ENCODE measurements at regions not wholly inside any gene's neighbourhood (a gene's known extent, or its start where the extent isn't known, plus 50 kb on each side); places are given as distances from the start of the nearest gene placed in this dataset.
A peak's percentile ranks its signal among the peaks of the same experiment; 100 is the strongest.

- no peaks in the 10 kb centered on the region for H3K9me3 Mint-ChIP-seq
- no peaks in the 10 kb centered on the region for H3K27me3 Mint-ChIP-seq
- no peak overlapping the region for H3K27ac Mint-ChIP-seq
- no peak overlapping the region for H3K4me3 Mint-ChIP-seq
- H3K4me1 Mint-ChIP-seq: peaks cover 10% of the 10 kb centered on the region
- H3K36me3 Mint-ChIP-seq: peaks cover 5% of the 10 kb centered on the region
Observed at GRCh38 chr2:64258566-64258965, 114.3 kb upstream of the PELI1 start.

GRCh38 chr2:64259312-64259711 lies 115.1 kb upstream of the PELI1 start:
- H3K9me3 Mint-ChIP-seq: no peaks in the 10 kb centered on the region

GRCh38 chr2:64260093-64260803 lies 116.0 kb upstream of the PELI1 start:
- Mint-ChIP-seq H3K4me1 (peaks cover 10% of the 10 kb centered on the region), H3K27me3 (no peaks in the 10 kb centered on the region), H3K4me3 (peak overlapping the region; percentile 86), H3K9me3 (no peaks in the 10 kb centered on the region), H3K27ac (peak overlapping the region; percentile 93), H3K36me3 (peaks cover 2% of the 10 kb centered on the region)

More at GRCh38 chr2:64259312-64259711, 115.1 kb upstream of the PELI1 start:
- no peak overlapping the region for H3K27ac Mint-ChIP-seq
- H3K36me3 Mint-ChIP-seq: peaks cover 4% of the 10 kb centered on the region
- no peaks in the 10 kb centered on the region for H3K27me3 Mint-ChIP-seq
- H3K4me1 Mint-ChIP-seq: peaks cover 10% of the 10 kb centered on the region
- no peak overlapping the region for H3K4me3 Mint-ChIP-seq

GRCh38 chr2:64260817-64261216 lies 116.6 kb upstream of the PELI1 start:
- Mint-ChIP-seq H3K4me3 (peak overlapping the region; percentile 86), H3K27ac (peak overlapping the region; percentile 93), H3K9me3 (no peaks in the 10 kb centered on the region), H3K36me3 (peaks cover 2% of the 10 kb centered on the region), H3K27me3 (no peaks in the 10 kb centered on the region), H3K4me1 (peaks cover 10% of the 10 kb centered on the region)

- no peak overlapping the region for H3K4me3 Mint-ChIP-seq
- no peaks in the 10 kb centered on the region for H3K9me3 Mint-ChIP-seq
- no peak overlapping the region for H3K27ac Mint-ChIP-seq
- peaks cover 10% of the 10 kb centered on the region for H3K4me1 Mint-ChIP-seq
- no peaks in the 10 kb centered on the region for H3K27me3 Mint-ChIP-seq
- H3K36me3 Mint-ChIP-seq: peaks cover 2% of the 10 kb centered on the region
Observed at GRCh38 chr2:64262071-64262470, 117.9 kb upstream of the PELI1 start.

GRCh38 chr2:64262816-64263215 lies 118.6 kb upstream of the PELI1 start:
- Mint-ChIP-seq H3K27me3 (no peaks in the 10 kb centered on the region), H3K36me3 (peaks cover 2% of the 10 kb centered on the region), H3K27ac (no peak overlapping the region), H3K4me3 (no peak overlapping the region), H3K9me3 (no peaks in the 10 kb centered on the region), H3K4me1 (peaks cover 10% of the 10 kb centered on the region)

- no peaks in the 10 kb centered on the region for H3K9me3 Mint-ChIP-seq
- no peaks in the 10 kb centered on the region for H3K27me3 Mint-ChIP-seq
- peaks cover 2% of the 10 kb centered on the region for H3K36me3 Mint-ChIP-seq
- no peak overlapping the region for H3K27ac Mint-ChIP-seq
- H3K4me3 Mint-ChIP-seq: no peak overlapping the region
- peaks cover 10% of the 10 kb centered on the region for H3K4me1 Mint-ChIP-seq
Observed at GRCh38 chr2:64263315-64263714, 119.1 kb upstream of the PELI1 start.

GRCh38 chr2:64267699-64268098 lies 123.5 kb upstream of the PELI1 start:
- H3K36me3 Mint-ChIP-seq: peaks cover 2% of the 10 kb centered on the region
- peaks cover 3% of the 10 kb centered on the region for H3K4me1 Mint-ChIP-seq
- no peak overlapping the region for H3K27ac Mint-ChIP-seq
- H3K4me3 Mint-ChIP-seq: no peak overlapping the region
- no peaks in the 10 kb centered on the region for H3K27me3 Mint-ChIP-seq
- H3K9me3 Mint-ChIP-seq: no peaks in the 10 kb centered on the region

- H3K4me1 Mint-ChIP-seq: peaks cover 11% of the 10 kb centered on the region
- H3K4me3 Mint-ChIP-seq: no peak overlapping the region
- H3K36me3 Mint-ChIP-seq: peaks cover 2% of the 10 kb centered on the region
- H3K27ac Mint-ChIP-seq: no peak overlapping the region
- no peaks in the 10 kb centered on the region for H3K9me3 Mint-ChIP-seq
- H3K27me3 Mint-ChIP-seq: no peaks in the 10 kb centered on the region
Observed at GRCh38 chr2:64268330-64269048, 124.3 kb upstream of the PELI1 start.

- H3K36me3 Mint-ChIP-seq: no peaks in the 10 kb centered on the region
- H3K4me1 Mint-ChIP-seq: peaks cover 33% of the 10 kb centered on the region
- no peak overlapping the region for H3K27ac Mint-ChIP-seq
- H3K9me3 Mint-ChIP-seq: no peaks in the 10 kb centered on the region
- no peak overlapping the region for H3K4me3 Mint-ChIP-seq
- H3K27me3 Mint-ChIP-seq: no peaks in the 10 kb centered on the region
Observed at GRCh38 chr2:64273524-64274398, 129.5 kb upstream of the PELI1 start.

GRCh38 chr2:64274399-64275173 lies 130.4 kb upstream of the PELI1 start:
- peaks cover 33% of the 10 kb centered on the region for H3K4me1 Mint-ChIP-seq
- no peaks in the 10 kb centered on the region for H3K36me3 Mint-ChIP-seq
- H3K4me3 Mint-ChIP-seq: no peak overlapping the region
- H3K27ac Mint-ChIP-seq: peak overlapping the region; percentile 44
- no peaks in the 10 kb centered on the region for H3K27me3 Mint-ChIP-seq
- H3K9me3 Mint-ChIP-seq: no peaks in the 10 kb centered on the region

GRCh38 chr2:64275174-64275466 lies 130.9 kb upstream of the PELI1 start:
- no peaks in the 10 kb centered on the region for H3K9me3 Mint-ChIP-seq

GRCh38 chr2:64276417-64277095 lies 132.3 kb upstream of the PELI1 start:
- no peaks in the 10 kb centered on the region for H3K9me3 Mint-ChIP-seq
- peaks cover 30% of the 10 kb centered on the region for H3K4me1 Mint-ChIP-seq
- H3K27me3 Mint-ChIP-seq: no peaks in the 10 kb centered on the region
- peak overlapping the region; percentile 80 for H3K27ac Mint-ChIP-seq
- H3K36me3 Mint-ChIP-seq: no peaks in the 10 kb centered on the region
- no peak overlapping the region for H3K4me3 Mint-ChIP-seq

More at GRCh38 chr2:64275174-64275466, 130.9 kb upstream of the PELI1 start:
- peaks cover 33% of the 10 kb centered on the region for H3K4me1 Mint-ChIP-seq
- H3K27ac Mint-ChIP-seq: no peak overlapping the region
- H3K4me3 Mint-ChIP-seq: no peak overlapping the region
- no peaks in the 10 kb centered on the region for H3K27me3 Mint-ChIP-seq
- no peaks in the 10 kb centered on the region for H3K36me3 Mint-ChIP-seq

- Mint-ChIP-seq H3K36me3 (no peaks in the 10 kb centered on the region), H3K9me3 (no peaks in the 10 kb centered on the region), H3K4me1 (peaks cover 30% of the 10 kb centered on the region), H3K27me3 (no peaks in the 10 kb centered on the region), H3K27ac (no peak overlapping the region), H3K4me3 (no peak overlapping the region)
Observed at GRCh38 chr2:64277101-64277849, 133.1 kb upstream of the PELI1 start.
